ENCODE measurements at regions not wholly inside any gene's neighbourhood (a gene's known extent, or its start where the extent isn't known, plus 50 kb on each side); places are given as distances from the start of the nearest gene placed in this dataset.

GRCh38 chr4:97305351-97305750 lies 837.9 kb downstream of the STPG2 start:
- Histone ChIP-seq H3K27ac (ENCODE audit: low read depth, low read length, poor library complexity, severe bottlenecking) (no peak overlapping the region), H3K4me1 (ENCODE audit: insufficient read depth, low read length, poor library complexity, severe bottlenecking) (no peaks in the 10 kb centered on the region), H3K27me3 (replicated peaks; ENCODE audit: insufficient read depth, low read depth, low read length, poor library complexity) (no peaks in the 10 kb centered on the region), H3K4me3 (ENCODE audit: low read depth, low read length, poor library complexity, severe bottlenecking) (no peak overlapping the region), H3K9me3 (ENCODE audit: low read depth, low read length, poor library complexity, severe bottlenecking) (no peaks in the 10 kb centered on the region), H3K36me3 (ENCODE audit: insufficient read depth, low read length, poor library complexity, severe bottlenecking) (no peaks in the 10 kb centered on the region)
- intact Hi-C loops (cut with micrococcal nuclease; ENCODE audit: unreplicated experiment) = no loop called here
- no TSS peak for BruUV-seq (replicated peaks)
- ChIA-PET POLR2A (ENCODE audit: low non-redundant PET) (no interaction called here), CTCF (no interaction called here)
- TF ChIP-seq CTCF (conservative IDR thresholded peaks at IDR 0.05; ENCODE audit: low read depth, low read length) (no peak), EZH2 (IDR thresholded peaks at IDR 0.05; ENCODE audit: borderline replicate concordance, low read depth, low read length, poor library complexity, severe bottlenecking) (no peak)
- DNase-seq (ENCODE audit: low spot score) = no peak

- DNase-seq (ENCODE audit: low spot score) = no peak
Observed at GRCh38 chr4:97309121-97309520, 834.2 kb downstream of the STPG2 start.

GRCh38 chr4:97317201-97317600 lies 826.1 kb downstream of the STPG2 start:
- TF ChIP-seq CTCF (conservative IDR thresholded peaks at IDR 0.05; ENCODE audit: low read depth, low read length) (no peak), EZH2 (IDR thresholded peaks at IDR 0.05; ENCODE audit: borderline replicate concordance, low read depth, low read length, poor library complexity, severe bottlenecking) (no peak)
- no peaks in the 10 kb centered on the region for H3K9me3 ChIP-seq (ENCODE audit: low read depth, low read length, poor library complexity, severe bottlenecking)
- ChIA-PET CTCF (no interaction called here), POLR2A (ENCODE audit: low non-redundant PET) (no interaction called here)
- no peak for DNase-seq (ENCODE audit: low spot score)
- no peaks in the 10 kb centered on the region for H3K27me3 ChIP-seq (replicated peaks; ENCODE audit: insufficient read depth, low read depth, low read length, poor library complexity)
- no peaks in the 10 kb centered on the region for H3K36me3 ChIP-seq (ENCODE audit: insufficient read depth, low read length, poor library complexity, severe bottlenecking)
- intact Hi-C loops (cut with micrococcal nuclease; ENCODE audit: unreplicated experiment) = no loop called here
- H3K27ac ChIP-seq (ENCODE audit: low read depth, low read length, poor library complexity, severe bottlenecking) = no peak overlapping the region
- H3K4me3 ChIP-seq (ENCODE audit: low read depth, low read length, poor library complexity, severe bottlenecking) = no peak overlapping the region
- H3K4me1 ChIP-seq (ENCODE audit: insufficient read depth, low read length, poor library complexity, severe bottlenecking) = no peaks in the 10 kb centered on the region
- BruUV-seq (replicated peaks) = no TSS peak

More at GRCh38 chr4:97309121-97309520, 834.2 kb downstream of the STPG2 start:
- no peaks in the 10 kb centered on the region for H3K27me3 ChIP-seq (replicated peaks; ENCODE audit: insufficient read depth, low read depth, low read length, poor library complexity)
- TF ChIP-seq CTCF (conservative IDR thresholded peaks at IDR 0.05; ENCODE audit: low read depth, low read length) (no peak), EZH2 (IDR thresholded peaks at IDR 0.05; ENCODE audit: borderline replicate concordance, low read depth, low read length, poor library complexity, severe bottlenecking) (no peak)
- H3K36me3 ChIP-seq (ENCODE audit: insufficient read depth, low read length, poor library complexity, severe bottlenecking) = no peaks in the 10 kb centered on the region
- H3K4me1 ChIP-seq (ENCODE audit: insufficient read depth, low read length, poor library complexity, severe bottlenecking) = no peaks in the 10 kb centered on the region
- ChIA-PET POLR2A (ENCODE audit: low non-redundant PET) (no interaction called here), CTCF (no interaction called here)
- no peaks in the 10 kb centered on the region for H3K9me3 ChIP-seq (ENCODE audit: low read depth, low read length, poor library complexity, severe bottlenecking)
- no TSS peak for BruUV-seq (replicated peaks)
- H3K4me3 ChIP-seq (ENCODE audit: low read depth, low read length, poor library complexity, severe bottlenecking) = no peak overlapping the region
- intact Hi-C loops (cut with micrococcal nuclease; ENCODE audit: unreplicated experiment) = no loop called here
- H3K27ac ChIP-seq (ENCODE audit: low read depth, low read length, poor library complexity, severe bottlenecking) = no peak overlapping the region

Data from A673 (cell line).